IMR-90 (cell line): ENCODE measurements at regions not wholly inside any gene's neighbourhood (a gene's known extent, or its start where the extent isn't known, plus 50 kb on each side); places are given as distances from the start of the nearest gene placed in this dataset.

ENCODE experiments used
- MAFK ChIP-seq: IDR thresholded peaks from 2 replicates; pipeline ENCODE4 v1.6.1; 2012; ENCODE audit warnings: low read depth, low read length, improper control_type of control experiment
- NFE2L2 ChIP-seq: fragments of 150-350 bp; IDR thresholded peaks from 2 replicates; pipeline ENCODE4 v1.6.1; 2016; ENCODE audit warnings: low read depth, mild to moderate bottlenecking, low read length
- POLR2A ChIP-seq: IDR thresholded peaks from 2 replicates; pipeline ENCODE4 v1.6.1; 2012; ENCODE audit warnings: mild to moderate bottlenecking, low read depth, low read length
- RAD21 ChIP-seq: IDR thresholded peaks from 2 replicates; pipeline ENCODE4 v1.6.1; 2012; ENCODE audit warnings: low read length, improper control_type of control experiment
- RCOR1 ChIP-seq: IDR thresholded peaks from 2 replicates; pipeline ENCODE4 v1.6.1; 2012; ENCODE audit warnings: mild to moderate bottlenecking, low read length, improper control_type of control experiment; ENCODE audit not compliant: insufficient replicate concordance
- TF ChIP-seq, protein P1 (sequence below): conservative IDR thresholded peaks from 2 replicates; pipeline ENCODE4 v1.5.1; 2012; ENCODE audit warnings: mild to moderate bottlenecking, low read depth, low read length, improper control_type of control experiment
- TF ChIP-seq, protein P2 (sequence below): fragments of 150-350 bp; IDR thresholded peaks from 2 replicates; pipeline ENCODE4 v1.6.1; 2017; ENCODE audit warnings: mild to moderate bottlenecking, antibody characterized with exemption, low read length, low read depth
- TF ChIP-seq, protein P3 (sequence below): fragments of 150-350 bp; IDR thresholded peaks from 2 replicates; pipeline ENCODE4 v1.6.1; 2016; ENCODE audit warnings: low read depth, mild to moderate bottlenecking, low read length, moderate library complexity, borderline replicate concordance

DNA sequence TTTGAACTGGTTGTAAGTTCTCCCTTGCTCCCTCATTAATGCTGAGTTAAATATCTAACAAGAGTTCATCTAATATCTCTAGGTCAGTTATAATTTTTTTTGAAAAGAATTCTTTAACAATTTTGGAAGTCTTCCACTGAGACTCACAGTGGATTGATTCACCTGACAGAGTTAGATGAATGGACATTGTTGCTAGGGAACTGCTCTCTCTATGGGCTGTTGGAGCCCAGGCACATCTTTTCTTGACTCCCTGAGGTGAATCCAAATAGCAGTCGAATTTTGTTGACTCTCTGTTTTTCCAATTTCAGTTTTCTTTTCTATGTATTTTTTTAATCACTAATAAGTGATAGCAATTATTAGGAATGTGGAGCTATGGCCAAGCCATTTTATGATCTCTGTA lies 996.1 kb upstream of the PABPC4L start:
- TF ChIP-seq MAFK: no peak
- TF ChIP-seq, protein P1, sequence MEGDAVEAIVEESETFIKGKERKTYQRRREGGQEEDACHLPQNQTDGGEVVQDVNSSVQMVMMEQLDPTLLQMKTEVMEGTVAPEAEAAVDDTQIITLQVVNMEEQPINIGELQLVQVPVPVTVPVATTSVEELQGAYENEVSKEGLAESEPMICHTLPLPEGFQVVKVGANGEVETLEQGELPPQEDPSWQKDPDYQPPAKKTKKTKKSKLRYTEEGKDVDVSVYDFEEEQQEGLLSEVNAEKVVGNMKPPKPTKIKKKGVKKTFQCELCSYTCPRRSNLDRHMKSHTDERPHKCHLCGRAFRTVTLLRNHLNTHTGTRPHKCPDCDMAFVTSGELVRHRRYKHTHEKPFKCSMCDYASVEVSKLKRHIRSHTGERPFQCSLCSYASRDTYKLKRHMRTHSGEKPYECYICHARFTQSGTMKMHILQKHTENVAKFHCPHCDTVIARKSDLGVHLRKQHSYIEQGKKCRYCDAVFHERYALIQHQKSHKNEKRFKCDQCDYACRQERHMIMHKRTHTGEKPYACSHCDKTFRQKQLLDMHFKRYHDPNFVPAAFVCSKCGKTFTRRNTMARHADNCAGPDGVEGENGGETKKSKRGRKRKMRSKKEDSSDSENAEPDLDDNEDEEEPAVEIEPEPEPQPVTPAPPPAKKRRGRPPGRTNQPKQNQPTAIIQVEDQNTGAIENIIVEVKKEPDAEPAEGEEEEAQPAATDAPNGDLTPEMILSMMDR: no peak
- no peak for TF ChIP-seq NFE2L2
- TF ChIP-seq, protein P2, sequence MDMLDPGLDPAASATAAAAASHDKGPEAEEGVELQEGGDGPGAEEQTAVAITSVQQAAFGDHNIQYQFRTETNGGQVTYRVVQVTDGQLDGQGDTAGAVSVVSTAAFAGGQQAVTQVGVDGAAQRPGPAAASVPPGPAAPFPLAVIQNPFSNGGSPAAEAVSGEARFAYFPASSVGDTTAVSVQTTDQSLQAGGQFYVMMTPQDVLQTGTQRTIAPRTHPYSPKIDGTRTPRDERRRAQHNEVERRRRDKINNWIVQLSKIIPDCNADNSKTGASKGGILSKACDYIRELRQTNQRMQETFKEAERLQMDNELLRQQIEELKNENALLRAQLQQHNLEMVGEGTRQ: no peak
- TF ChIP-seq, protein P3, sequence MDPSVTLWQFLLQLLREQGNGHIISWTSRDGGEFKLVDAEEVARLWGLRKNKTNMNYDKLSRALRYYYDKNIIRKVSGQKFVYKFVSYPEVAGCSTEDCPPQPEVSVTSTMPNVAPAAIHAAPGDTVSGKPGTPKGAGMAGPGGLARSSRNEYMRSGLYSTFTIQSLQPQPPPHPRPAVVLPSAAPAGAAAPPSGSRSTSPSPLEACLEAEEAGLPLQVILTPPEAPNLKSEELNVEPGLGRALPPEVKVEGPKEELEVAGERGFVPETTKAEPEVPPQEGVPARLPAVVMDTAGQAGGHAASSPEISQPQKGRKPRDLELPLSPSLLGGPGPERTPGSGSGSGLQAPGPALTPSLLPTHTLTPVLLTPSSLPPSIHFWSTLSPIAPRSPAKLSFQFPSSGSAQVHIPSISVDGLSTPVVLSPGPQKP: no peak
- no peak for TF ChIP-seq POLR2A
- no peak for TF ChIP-seq RCOR1
- no peak for TF ChIP-seq RAD21
